Sigmoid colon (tissue), 6 donors: ENCODE measurements at regions not wholly inside any gene's neighbourhood (a gene's known extent, or its start where the extent isn't known, plus 50 kb on each side); places are given as distances from the start of the nearest gene placed in this dataset.

ENCODE experiments used
- DNase-seq: peaks from one replicate; pipeline ENCODE4 v3.0.0-alpha.2; 2019
- H3K27ac ChIP-seq, 4 donors: fragments of 200-600 bp; sonication (generic); one replicate each; pipeline ENCODE4 v1.5.1; 2016 to 2019; ENCODE audit warnings: mild to moderate bottlenecking in 1 of 4
- H3K27me3 ChIP-seq, 3 donors: fragments of 200-600 bp; sonication (generic); one replicate each; pipeline ENCODE4 v1.5.1; 2019; ENCODE audit warnings: mild to moderate bottlenecking in 1 of 3
- H3K36me3 ChIP-seq, 4 donors: fragments of 200-600 bp; sonication (generic); one replicate each; pipeline ENCODE4 v1.5.1; 2016 to 2019
- H3K4me1 ChIP-seq, 4 donors: fragments of 200-600 bp; sonication (generic); one replicate each; pipeline ENCODE4 v1.5.1; 2017 to 2019
- H3K4me3 ChIP-seq, 4 donors: fragments of 200-600 bp; sonication (generic); one replicate each; pipeline ENCODE4 v1.5.1; 2017 to 2019; ENCODE audit warnings: mild to moderate bottlenecking in 2 of 4, moderate library complexity in 1 of 4
- H3K9me3 ChIP-seq, 4 donors: fragments of 200-600 bp in 3 of 4; sonication (generic) in 3 of 4; one replicate each; pipeline versions ENCODE4 v1.5.1 to v1.6.1; 2013 to 2019
- CTCF ChIP-seq, 4 experiments: fragments of 450-650 bp in 3 of 4; fragments of 200-600 bp in 1 of 4; IDR thresholded peaks; one replicate each; pipeline ENCODE4 v1.5.1; 2016 to 2019; ENCODE audit warnings: antibody characterized with exemption in 4 of 4, mild to moderate bottlenecking in 3 of 4, moderate library complexity in 2 of 4
- EP300 ChIP-seq, 4 donors: sonication (generic); formaldehyde crosslinking; IDR thresholded peaks; one replicate each; pipeline ENCODE4 v1.6.1; 2017; ENCODE audit warnings: antibody characterized with exemption in 4 of 4
- POLR2A ChIP-seq, 2 donors: fragments of 450-650 bp; IDR thresholded peaks; one replicate each; pipeline ENCODE4 v1.6.1; 2016; ENCODE audit warnings: antibody characterized with exemption in 2 of 2, mild to moderate bottlenecking in 2 of 2, moderate library complexity in 2 of 2
- POLR2AphosphoS5 ChIP-seq, 4 donors: sonication (generic); formaldehyde crosslinking; IDR thresholded peaks; one replicate each; pipeline ENCODE4 v1.6.1; 2017; ENCODE audit warnings: antibody characterized with exemption in 4 of 4
- WGBS, 2 donors: extraction: QIAGEN DNeasy Blood & Tissue Kit; methylation state at CpG; one replicate each; pipeline ENCODE4 v1.1.7; 2013; 5-methylcytosine and 5-hydroxymethylcytosine counted together
- intact Hi-C: fragments of 100-400 bp; cut with DNase I; formaldehyde crosslinking; loops from one replicate; pipeline ENCODE4 v1.15.1; 2023
- donor health status: healthy with polysubstance abuse.
- donor health status: healthy.

- H3K27ac ChIP-seq, result peak overlapping the region in 3 of 4 donors; percentile 34 to 55 (median 55)
- WGBS, 2 donors, result 86 to 92% methylated on average over 3 of the region's 3 CpGs
- no peaks in the 10 kb centered on the region for H3K9me3 ChIP-seq
- intact Hi-C loops, result no loop called here
- no peaks in the 10 kb centered on the region for H3K27me3 ChIP-seq
- no peak overlapping the region for H3K4me3 ChIP-seq
- no peaks in the 10 kb centered on the region for H3K36me3 ChIP-seq
- no peak for DNase-seq
- peaks cover 0 to 41% (median 39%) of the 10 kb centered on the region in 4 donors for H3K4me1 ChIP-seq
- TF ChIP-seq EP300 (IDR thresholded peaks at IDR 0.05) (no peak), CTCF (IDR thresholded peaks at IDR 0.05) (no peak), POLR2A (IDR thresholded peaks at IDR 0.05) (no peak), POLR2AphosphoS5 (IDR thresholded peaks at IDR 0.05) (peak in 1 of 4 donors; percentile 19)
These were observed 290.8 kb upstream of the ZPLD1 start for GRCh38 chr3:102144063-102144462.

- WGBS, 2 donors, result 94 to 99% methylated on average over 3 of the region's 3 CpGs
- Histone ChIP-seq H3K9me3 (peaks cover 0 to 9% (median 0%) of the 10 kb centered on the region in 4 donors), H3K36me3 (no peaks in the 10 kb centered on the region), H3K27me3 (no peaks in the 10 kb centered on the region), H3K4me3 (no peak overlapping the region), H3K27ac (no peak overlapping the region), H3K4me1 (peaks cover 0 to 11% (median 9%) of the 10 kb centered on the region in 4 donors)
- TF ChIP-seq POLR2AphosphoS5 (IDR thresholded peaks at IDR 0.05) (no peak), POLR2A (IDR thresholded peaks at IDR 0.05) (no peak), CTCF (IDR thresholded peaks at IDR 0.05) (no peak), EP300 (IDR thresholded peaks at IDR 0.05) (no peak)
- intact Hi-C loops, result no loop called here
- no peak for DNase-seq
These were observed 286.0 kb upstream of the ZPLD1 start for GRCh38 chr3:102148598-102149337.

- Histone ChIP-seq H3K9me3 (peaks cover 0 to 9% (median 0%) of the 10 kb centered on the region in 4 donors), H3K36me3 (no peaks in the 10 kb centered on the region), H3K4me1 (no peaks in the 10 kb centered on the region), H3K27ac (no peak overlapping the region), H3K4me3 (no peak overlapping the region), H3K27me3 (no peaks in the 10 kb centered on the region)
- WGBS, 2 donors, result 86 to 91% methylated on average over 1 of the region's 1 CpG
- intact Hi-C loops, result no loop called here
- no peak for TF ChIP-seq POLR2A (IDR thresholded peaks at IDR 0.05)
- TF ChIP-seq CTCF (IDR thresholded peaks at IDR 0.05), result no peak
- no peak for TF ChIP-seq EP300 (IDR thresholded peaks at IDR 0.05)
- TF ChIP-seq POLR2AphosphoS5 (IDR thresholded peaks at IDR 0.05), result no peak
- no peak for DNase-seq
These were observed 282.9 kb upstream of the ZPLD1 start for GRCh38 chr3:102151935-102152334.

- Histone ChIP-seq H3K9me3 (peaks cover 0 to 9% (median 0%) of the 10 kb centered on the region in 4 donors), H3K4me3 (no peak overlapping the region), H3K27ac (peak overlapping the region in 1 of 4 donors; percentile 44), H3K4me1 (no peaks in the 10 kb centered on the region), H3K27me3 (no peaks in the 10 kb centered on the region), H3K36me3 (no peaks in the 10 kb centered on the region)
- intact Hi-C loops, result no loop called here
- no peak for TF ChIP-seq CTCF (IDR thresholded peaks at IDR 0.05)
- TF ChIP-seq POLR2A (IDR thresholded peaks at IDR 0.05), result no peak
- no peak for TF ChIP-seq EP300 (IDR thresholded peaks at IDR 0.05)
- no peak for TF ChIP-seq POLR2AphosphoS5 (IDR thresholded peaks at IDR 0.05)
- 96% methylated on average over 2 of the region's 2 CpGs for WGBS, 2 donors
- DNase-seq, result no peak
These were observed 278.4 kb upstream of the ZPLD1 start for GRCh38 chr3:102156426-102156825.
